Liver (tissue), 3 donors: ENCODE measurements at regions not wholly inside any gene's neighbourhood (a gene's known extent, or its start where the extent isn't known, plus 50 kb on each side); places are given as distances from the start of the nearest gene placed in this dataset.

ENCODE experiments used
- GABPA ChIP-seq, 2 donors: IDR thresholded peaks in 1 of 2; conservative IDR thresholded peaks in 1 of 2; 2 replicates each; pipeline ENCODE4 v1.6.1; 2016; ENCODE audit warnings: antibody characterized with exemption in 2 of 2, mild to moderate bottlenecking in 1 of 2, moderate library complexity in 1 of 2
- TF ChIP-seq, protein P1 (sequence below): fragments of 150-350 bp; IDR thresholded peaks from 2 replicates; pipeline ENCODE4 v1.5.1; 2017; ENCODE audit warnings: improper control_type of control experiment, low read depth, low read length; ENCODE audit not compliant: missing input control
- donor health status: healthy.
- donor health status: healthy.

DNA sequence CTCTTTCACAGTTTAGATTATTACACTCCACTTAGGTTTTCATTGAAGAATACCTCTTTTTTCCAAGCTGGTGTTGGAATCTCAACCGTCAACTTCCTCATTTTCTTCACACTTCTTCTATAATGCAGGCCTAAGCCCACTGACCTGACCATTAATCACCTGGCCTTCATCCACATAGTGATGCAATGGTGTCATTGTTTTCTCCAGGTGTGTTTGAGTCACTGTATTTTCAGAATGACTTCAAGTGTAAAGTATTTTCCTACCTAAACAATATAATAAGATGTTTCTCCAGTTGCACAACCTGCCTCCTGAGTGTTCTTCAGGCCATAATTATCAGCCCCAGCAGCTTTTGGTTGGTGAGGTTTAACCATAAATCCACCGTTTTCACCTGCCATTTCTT, 1675.1 kb downstream of the TP53TG3F start:
- TF ChIP-seq, protein P1, sequence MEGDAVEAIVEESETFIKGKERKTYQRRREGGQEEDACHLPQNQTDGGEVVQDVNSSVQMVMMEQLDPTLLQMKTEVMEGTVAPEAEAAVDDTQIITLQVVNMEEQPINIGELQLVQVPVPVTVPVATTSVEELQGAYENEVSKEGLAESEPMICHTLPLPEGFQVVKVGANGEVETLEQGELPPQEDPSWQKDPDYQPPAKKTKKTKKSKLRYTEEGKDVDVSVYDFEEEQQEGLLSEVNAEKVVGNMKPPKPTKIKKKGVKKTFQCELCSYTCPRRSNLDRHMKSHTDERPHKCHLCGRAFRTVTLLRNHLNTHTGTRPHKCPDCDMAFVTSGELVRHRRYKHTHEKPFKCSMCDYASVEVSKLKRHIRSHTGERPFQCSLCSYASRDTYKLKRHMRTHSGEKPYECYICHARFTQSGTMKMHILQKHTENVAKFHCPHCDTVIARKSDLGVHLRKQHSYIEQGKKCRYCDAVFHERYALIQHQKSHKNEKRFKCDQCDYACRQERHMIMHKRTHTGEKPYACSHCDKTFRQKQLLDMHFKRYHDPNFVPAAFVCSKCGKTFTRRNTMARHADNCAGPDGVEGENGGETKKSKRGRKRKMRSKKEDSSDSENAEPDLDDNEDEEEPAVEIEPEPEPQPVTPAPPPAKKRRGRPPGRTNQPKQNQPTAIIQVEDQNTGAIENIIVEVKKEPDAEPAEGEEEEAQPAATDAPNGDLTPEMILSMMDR = no peak
- no peak for TF ChIP-seq GABPA (IDR thresholded peaks at IDR 0.05 in 1 of 2, conservative IDR thresholded peaks at IDR 0.05 in 1 of 2)
